ENCODE measurements at regions not wholly inside any gene's neighbourhood (a gene's known extent, or its start where the extent isn't known, plus 50 kb on each side); places are given as distances from the start of the nearest gene placed in this dataset.

DNA sequence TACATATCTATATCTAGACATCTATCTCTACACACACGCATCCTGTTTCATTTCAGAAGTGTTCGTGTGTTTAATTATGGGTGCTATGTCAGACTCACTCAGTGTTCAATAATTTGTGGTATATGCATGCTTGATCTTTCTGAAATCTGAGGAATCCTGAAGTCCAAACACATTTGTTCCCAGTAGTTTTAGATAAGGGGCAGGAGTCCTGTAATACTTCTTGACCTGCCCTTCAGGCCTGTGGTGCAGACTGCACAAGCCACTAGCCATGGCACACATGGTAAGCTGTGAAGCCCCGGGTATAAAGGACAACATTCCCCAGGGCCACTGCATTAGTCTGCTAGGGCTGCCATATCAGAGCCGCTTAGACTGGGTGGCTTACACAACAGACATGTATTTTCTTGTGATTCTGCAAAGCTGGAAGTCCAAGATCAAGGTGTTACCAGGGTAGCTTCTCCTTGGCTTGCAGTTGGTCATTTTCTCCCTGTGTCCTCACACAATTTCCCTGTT, 267.2 kb downstream of the RHOU start:
- H3K4me3 ChIP-seq: no peak overlapping the region
- H3K27me3 ChIP-seq: no peaks in the 10 kb centered on the region
- H3K27ac ChIP-seq: no peak overlapping the region
- no peaks in the 10 kb centered on the region for H3K4me1 ChIP-seq
- H3K9me3 ChIP-seq: no peaks in the 10 kb centered on the region
- DNase-seq: no peak
- TF ChIP-seq, protein P1, sequence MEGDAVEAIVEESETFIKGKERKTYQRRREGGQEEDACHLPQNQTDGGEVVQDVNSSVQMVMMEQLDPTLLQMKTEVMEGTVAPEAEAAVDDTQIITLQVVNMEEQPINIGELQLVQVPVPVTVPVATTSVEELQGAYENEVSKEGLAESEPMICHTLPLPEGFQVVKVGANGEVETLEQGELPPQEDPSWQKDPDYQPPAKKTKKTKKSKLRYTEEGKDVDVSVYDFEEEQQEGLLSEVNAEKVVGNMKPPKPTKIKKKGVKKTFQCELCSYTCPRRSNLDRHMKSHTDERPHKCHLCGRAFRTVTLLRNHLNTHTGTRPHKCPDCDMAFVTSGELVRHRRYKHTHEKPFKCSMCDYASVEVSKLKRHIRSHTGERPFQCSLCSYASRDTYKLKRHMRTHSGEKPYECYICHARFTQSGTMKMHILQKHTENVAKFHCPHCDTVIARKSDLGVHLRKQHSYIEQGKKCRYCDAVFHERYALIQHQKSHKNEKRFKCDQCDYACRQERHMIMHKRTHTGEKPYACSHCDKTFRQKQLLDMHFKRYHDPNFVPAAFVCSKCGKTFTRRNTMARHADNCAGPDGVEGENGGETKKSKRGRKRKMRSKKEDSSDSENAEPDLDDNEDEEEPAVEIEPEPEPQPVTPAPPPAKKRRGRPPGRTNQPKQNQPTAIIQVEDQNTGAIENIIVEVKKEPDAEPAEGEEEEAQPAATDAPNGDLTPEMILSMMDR (IDR thresholded peaks at IDR 0.05): no peak
- no peak for TF ChIP-seq POLR2A (IDR thresholded peaks at IDR 0.05)
- intact Hi-C loops (cut with DNase I): no loop called here
- no peak for ATAC-seq
- H3K36me3 ChIP-seq: no peaks in the 10 kb centered on the region
- 90% methylated on average over 4 of the region's 4 CpGs for WGBS (ENCODE audit: insufficient coverage, low coverage, low lambda C conversion rate, missing lambda C conversion rate)

DNA sequence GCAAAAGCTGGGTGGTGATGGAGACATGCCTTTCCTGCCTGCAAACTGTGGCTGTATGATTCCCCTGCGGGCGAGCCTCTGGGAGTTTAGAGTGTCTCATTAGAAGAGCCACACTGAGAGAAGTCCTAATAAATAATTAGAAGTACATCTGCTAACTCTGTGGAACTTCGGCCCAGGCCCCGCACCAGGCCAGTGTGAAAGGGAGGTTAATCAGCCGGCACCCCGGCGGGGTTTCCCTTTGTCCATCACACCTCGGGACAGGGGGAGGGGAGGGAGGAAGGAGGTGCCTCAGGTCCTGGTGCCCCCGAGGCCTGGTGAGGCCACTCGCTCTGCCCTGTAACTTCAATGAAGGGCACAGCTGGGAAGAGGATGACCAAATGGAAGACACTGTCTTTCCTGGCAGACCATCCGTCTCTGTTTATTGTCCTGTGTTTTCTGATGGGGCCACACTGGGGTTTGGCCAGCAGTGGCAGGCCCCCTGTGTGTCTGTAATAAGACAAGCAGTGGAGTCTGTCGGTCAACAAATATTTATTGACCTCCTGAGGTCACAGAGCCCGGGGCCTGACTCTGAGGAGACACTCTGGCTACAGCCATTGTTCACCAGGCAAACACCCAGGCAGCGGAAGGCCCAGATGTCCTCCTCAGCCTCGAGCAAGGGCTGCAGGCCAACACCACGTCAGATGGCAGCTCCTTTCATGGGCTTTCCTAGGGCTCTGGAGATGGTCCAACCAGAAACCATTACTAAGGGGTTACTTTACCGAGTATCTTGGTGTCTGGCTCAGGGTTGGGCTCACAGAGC, 267.5 kb upstream of the RAB4A start:
- TF ChIP-seq, protein P1 (IDR thresholded peaks at IDR 0.05): no peak
- TF ChIP-seq POLR2A (IDR thresholded peaks at IDR 0.05): no peak
- Histone ChIP-seq H3K27ac (no peak overlapping the region), H3K4me1 (no peaks in the 10 kb centered on the region), H3K4me3 (no peak overlapping the region), H3K36me3 (no peaks in the 10 kb centered on the region), H3K27me3 (no peaks in the 10 kb centered on the region), H3K9me3 (no peaks in the 10 kb centered on the region)
- 71% methylated on average over 9 of the region's 17 CpGs for WGBS (ENCODE audit: insufficient coverage, low coverage, low lambda C conversion rate, missing lambda C conversion rate)
- DNase-seq (no peak), ATAC-seq (no peak)
- intact Hi-C loops (cut with DNase I): no loop called here

DNA sequence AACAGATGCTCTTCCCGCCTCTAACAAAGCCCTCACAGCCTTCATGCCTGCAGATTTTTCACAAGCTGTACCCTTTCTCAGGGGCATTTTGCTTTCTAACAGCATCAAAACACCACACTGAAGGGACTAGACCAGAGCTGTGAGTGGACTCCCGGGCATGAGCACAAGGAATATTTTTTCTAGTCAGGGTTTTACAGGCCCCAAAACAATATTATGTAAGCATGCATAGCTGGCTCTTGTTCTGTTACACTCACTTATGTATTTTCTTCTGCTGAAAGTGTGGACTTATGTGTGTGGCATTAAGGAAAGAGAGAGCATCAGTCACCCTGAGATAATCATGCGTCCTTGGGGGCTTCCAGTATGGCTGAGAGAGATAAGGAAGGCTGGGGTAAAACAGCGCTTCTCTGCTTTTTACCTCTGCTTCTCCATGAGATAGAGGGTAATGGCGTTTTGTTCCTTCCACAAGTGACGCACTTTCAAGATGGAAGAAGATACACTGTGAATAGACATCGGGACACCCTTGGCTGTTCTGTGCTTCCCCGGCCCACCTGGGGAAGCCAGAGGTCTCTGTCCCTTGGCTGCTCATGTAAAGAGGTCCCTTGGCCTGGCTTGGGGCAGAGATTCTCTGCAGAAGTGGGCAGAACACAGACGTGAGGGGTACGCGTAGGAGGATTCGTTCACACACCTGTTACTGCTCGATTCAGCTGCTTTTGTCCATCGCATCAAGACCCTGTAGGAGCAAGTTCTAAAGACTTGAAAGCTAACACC, 266.7 kb upstream of the RAB4A start:
- H3K27me3 ChIP-seq: no peaks in the 10 kb centered on the region
- ATAC-seq: no peak

DNA sequence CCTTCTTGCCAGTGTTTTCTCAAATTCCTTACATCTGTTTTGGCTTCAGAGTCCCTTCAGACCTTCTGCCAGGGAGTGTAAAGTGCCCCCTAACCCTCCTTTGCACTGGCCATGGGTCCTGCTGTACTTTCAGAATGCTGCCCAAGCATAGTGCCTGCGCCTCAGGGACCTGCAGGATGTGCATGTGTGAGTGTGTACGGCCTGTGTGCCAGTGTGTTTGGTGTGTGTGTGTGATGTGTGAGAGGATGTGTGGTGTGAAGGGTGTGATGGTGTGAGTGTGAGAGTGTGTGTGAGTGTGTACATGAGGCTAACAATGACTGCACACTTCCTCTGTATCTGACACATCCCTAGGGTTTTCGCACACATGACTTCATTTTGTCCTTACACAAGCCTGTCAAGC, 265.8 kb upstream of the RAB4A start:
- DNase-seq: no peak
- H3K9me3 ChIP-seq: no peaks in the 10 kb centered on the region
- TF ChIP-seq, protein P1 (IDR thresholded peaks at IDR 0.05): no peak
- no peak for TF ChIP-seq POLR2A (IDR thresholded peaks at IDR 0.05)
- H3K27me3 ChIP-seq: no peaks in the 10 kb centered on the region
- ATAC-seq: no peak
- no peaks in the 10 kb centered on the region for H3K36me3 ChIP-seq
- intact Hi-C loops (cut with DNase I): no loop called here
- H3K4me1 ChIP-seq: no peaks in the 10 kb centered on the region
- WGBS (ENCODE audit: insufficient coverage, low coverage, low lambda C conversion rate, missing lambda C conversion rate): 89% methylated on average over 3 of the region's 3 CpGs
- H3K4me3 ChIP-seq: no peak overlapping the region
- H3K27ac ChIP-seq: no peak overlapping the region

More for the DNA sequence above, 266.7 kb upstream of the RAB4A start:
- DNase-seq: no peak
- intact Hi-C loops (cut with DNase I): no loop called here
- WGBS (ENCODE audit: insufficient coverage, low coverage, low lambda C conversion rate, missing lambda C conversion rate): 88% methylated on average over 4 of the region's 14 CpGs
- H3K36me3 ChIP-seq: no peaks in the 10 kb centered on the region
- H3K4me1 ChIP-seq: no peaks in the 10 kb centered on the region
- H3K4me3 ChIP-seq: no peak overlapping the region
- no peaks in the 10 kb centered on the region for H3K9me3 ChIP-seq
- no peak overlapping the region for H3K27ac ChIP-seq
- TF ChIP-seq, protein P1 (IDR thresholded peaks at IDR 0.05): no peak
- no peak for TF ChIP-seq POLR2A (IDR thresholded peaks at IDR 0.05)

Measured in right lobe of liver (tissue), 6 donors.